Mucosa of rectum (tissue), 2 donors: ENCODE measurements at regions not wholly inside any gene's neighbourhood (a gene's known extent, or its start where the extent isn't known, plus 50 kb on each side); places are given as distances from the start of the nearest gene placed in this dataset.
"Not testable (repeated sequence)": the region's sequence is repeated elsewhere in the genome, so short reads cannot be mapped to it uniquely, and the experiment has no call there.

Source experiments
- H3K27ac ChIP-seq, 2 donors: one replicate each; pipeline ENCODE4 v1.7.0; 2013; ENCODE audit warnings: inconsistent platforms in 2 of 2, low read depth in 2 of 2, low read length in 2 of 2
- H3K27me3 ChIP-seq, 2 donors: one replicate each; pipeline ENCODE4 v1.7.0; 2013; ENCODE audit warnings: low read length in 2 of 2; ENCODE audit not compliant: control insufficient read depth in 2 of 2, insufficient read depth in 2 of 2
- H3K36me3 ChIP-seq, 2 donors: one replicate each; pipeline ENCODE4 v1.7.0; 2013; ENCODE audit warnings: low read length in 2 of 2; ENCODE audit not compliant: control insufficient read depth in 2 of 2, insufficient read depth in 2 of 2
- H3K4me1 ChIP-seq, 2 donors: one replicate each; pipeline ENCODE4 v1.7.0; 2013; ENCODE audit warnings: low read length in 2 of 2, mild to moderate bottlenecking in 1 of 2; ENCODE audit not compliant: control insufficient read depth in 2 of 2, insufficient read depth in 2 of 2
- H3K4me3 ChIP-seq, 2 donors: one replicate each; pipeline ENCODE4 v1.7.0; 2013; ENCODE audit warnings: low read length in 2 of 2
- H3K9ac ChIP-seq, 2 donors: one replicate each; pipeline ENCODE4 v1.7.0; 2013; ENCODE audit warnings: low read length in 2 of 2, low read depth in 1 of 2, mild to moderate bottlenecking in 1 of 2
- H3K9me3 ChIP-seq, 2 donors: one replicate each; pipeline ENCODE4 v1.7.0; 2013; ENCODE audit warnings: low read length in 2 of 2; ENCODE audit not compliant: control insufficient read depth in 2 of 2
- donor health status: healthy.
- donor health status: Normal muscosa, but diverticular disease.

DNA sequence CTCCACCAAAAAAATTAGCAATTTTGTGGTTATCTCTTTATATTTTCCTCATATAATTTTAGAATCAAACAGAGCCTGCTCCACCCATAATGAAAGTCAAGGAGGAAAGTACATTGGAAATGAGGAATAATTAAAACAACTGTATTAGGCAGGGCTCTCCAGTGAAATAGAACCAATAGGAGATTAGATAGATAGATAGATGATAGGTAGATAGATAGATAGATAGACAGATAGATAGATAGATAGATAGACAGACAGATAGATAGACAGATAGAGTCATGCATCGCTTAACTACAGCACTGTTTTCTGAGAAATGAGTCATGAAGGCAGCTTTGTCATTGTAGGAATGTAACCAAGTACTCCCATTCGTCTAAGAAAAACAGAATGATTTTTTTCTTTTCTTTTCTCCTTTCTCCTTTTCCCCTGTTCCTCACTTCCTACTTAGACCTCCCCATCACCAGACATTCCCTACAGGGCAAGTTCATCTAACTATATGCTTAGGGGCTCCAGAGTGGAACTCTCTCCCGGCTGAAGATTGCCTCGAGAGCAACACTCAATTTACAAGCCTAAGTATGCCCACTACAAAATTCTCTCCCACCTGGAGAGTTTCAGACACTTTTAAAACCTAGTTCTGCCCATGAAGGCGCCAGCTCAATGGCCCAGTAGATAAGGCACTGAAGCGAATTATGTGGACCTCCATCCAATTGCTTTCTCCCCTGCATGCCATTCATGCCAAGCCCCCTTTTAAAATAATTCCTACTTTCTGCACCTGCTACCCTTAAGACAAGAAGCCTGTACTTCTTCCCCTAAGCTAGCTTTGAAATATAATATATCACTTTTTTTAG lies 53.3 kb upstream of the LIPC start:
- Histone ChIP-seq H3K27me3 (no peaks in the 10 kb centered on the region), H3K9me3 (peaks cover 0 to 1% of the 10 kb centered on the region in 2 donors), H3K4me1 (no peaks in the 10 kb centered on the region), H3K9ac (no peak overlapping the region), H3K36me3 (no peaks in the 10 kb centered on the region), H3K27ac (no peak overlapping the region), H3K4me3 (no peak overlapping the region)

DNA sequence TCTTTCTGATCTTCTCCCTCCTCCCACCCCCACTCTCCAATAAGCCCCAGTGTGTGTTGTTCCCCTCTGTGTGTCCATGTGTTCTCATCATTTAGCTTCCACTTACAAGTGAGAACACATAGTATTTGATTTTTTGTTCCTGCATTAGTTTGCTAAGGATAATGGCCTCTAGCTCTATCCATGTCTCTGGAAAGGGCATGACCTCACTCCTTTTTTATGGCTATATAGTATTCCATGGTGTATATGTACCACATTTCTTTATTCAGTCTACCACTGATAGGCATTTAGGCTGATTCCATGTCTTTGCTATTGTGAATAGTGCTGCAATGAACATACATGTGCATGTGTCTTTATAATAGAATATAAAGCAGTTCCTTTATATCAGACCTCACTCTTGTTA lies 52.3 kb upstream of the LIPC start:
- H3K4me3 ChIP-seq, H3K9ac ChIP-seq, H3K27me3 ChIP-seq, H3K36me3 ChIP-seq, H3K27ac ChIP-seq, H3K4me1 ChIP-seq, H3K9me3 ChIP-seq: not testable (repeated sequence)

DNA sequence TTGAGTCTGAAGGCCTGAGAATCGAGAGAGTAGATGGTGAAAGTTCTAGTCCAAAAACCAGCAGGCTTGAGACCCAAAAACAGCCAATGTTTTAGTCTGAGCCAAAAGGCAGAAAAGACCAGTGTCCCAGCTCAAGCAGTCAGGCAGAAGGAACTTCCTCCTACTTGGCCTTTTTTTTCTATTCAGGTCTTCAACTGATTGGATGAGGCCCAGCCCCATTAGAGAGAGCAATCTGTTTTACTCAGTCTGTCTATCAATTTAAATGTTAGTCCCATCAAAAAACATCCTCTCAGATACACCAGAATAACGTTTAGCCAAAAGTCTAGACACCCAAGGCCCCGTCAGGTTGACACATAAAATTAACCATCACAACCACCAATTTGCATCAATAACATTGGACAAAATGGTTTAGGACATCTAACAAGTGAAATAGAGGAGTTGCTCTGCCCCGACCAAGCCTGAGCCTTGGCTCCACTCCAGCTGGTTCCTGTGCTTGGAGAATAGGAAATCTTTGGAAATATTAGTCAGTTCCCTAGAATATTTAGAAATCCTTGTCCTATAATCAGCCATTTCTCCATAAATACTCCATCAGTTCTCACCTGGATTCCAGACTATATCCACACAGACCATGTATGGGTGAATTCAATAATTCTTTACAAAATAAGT lies 51.4 kb upstream of the LIPC start:
- Histone ChIP-seq H3K9me3 (peaks cover 0 to 1% of the 10 kb centered on the region in 2 donors), H3K9ac (no peak overlapping the region), H3K4me3 (no peak overlapping the region), H3K4me1 (no peaks in the 10 kb centered on the region), H3K27ac (no peak overlapping the region), H3K27me3 (no peaks in the 10 kb centered on the region), H3K36me3 (no peaks in the 10 kb centered on the region)

DNA sequence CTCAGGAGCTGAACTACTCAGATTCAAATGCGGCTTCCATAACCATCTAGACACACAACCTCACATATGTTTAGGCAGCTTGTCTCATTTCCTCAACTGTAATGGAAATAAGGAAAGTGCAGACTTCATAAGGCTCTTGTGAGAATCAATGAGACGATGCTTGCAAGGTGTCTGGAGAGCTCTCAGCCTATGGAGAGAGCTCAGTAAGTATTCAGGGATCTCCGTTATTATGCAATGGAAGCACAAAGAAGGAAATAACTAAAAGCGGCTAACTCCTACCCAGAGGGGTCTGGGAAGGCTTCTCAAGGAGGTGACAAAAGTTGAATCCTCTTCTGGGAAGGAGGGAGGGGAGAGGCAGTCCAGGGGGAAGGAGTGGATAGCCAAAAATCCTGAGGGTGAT lies 50.1 kb upstream of the LIPC start:
- Histone ChIP-seq H3K36me3 (no peaks in the 10 kb centered on the region), H3K27ac (no peak overlapping the region), H3K9me3 (peaks cover 0 to 1% of the 10 kb centered on the region in 2 donors), H3K9ac (no peak overlapping the region), H3K4me1 (no peaks in the 10 kb centered on the region), H3K27me3 (no peaks in the 10 kb centered on the region), H3K4me3 (no peak overlapping the region)
